ENCODE measurements at regions not wholly inside any gene's neighbourhood (a gene's known extent, or its start where the extent isn't known, plus 50 kb on each side); places are given as distances from the start of the nearest gene placed in this dataset.
"Not testable (repeated sequence)": the region's sequence is repeated elsewhere in the genome, so short reads cannot be mapped to it uniquely, and the experiment has no call there.

- DNase-seq (ENCODE audit: low spot score), result no peak
Observed at GRCh38 chr12:42030588-42030987, 114.1 kb downstream of the GXYLT1 start.

DNA sequence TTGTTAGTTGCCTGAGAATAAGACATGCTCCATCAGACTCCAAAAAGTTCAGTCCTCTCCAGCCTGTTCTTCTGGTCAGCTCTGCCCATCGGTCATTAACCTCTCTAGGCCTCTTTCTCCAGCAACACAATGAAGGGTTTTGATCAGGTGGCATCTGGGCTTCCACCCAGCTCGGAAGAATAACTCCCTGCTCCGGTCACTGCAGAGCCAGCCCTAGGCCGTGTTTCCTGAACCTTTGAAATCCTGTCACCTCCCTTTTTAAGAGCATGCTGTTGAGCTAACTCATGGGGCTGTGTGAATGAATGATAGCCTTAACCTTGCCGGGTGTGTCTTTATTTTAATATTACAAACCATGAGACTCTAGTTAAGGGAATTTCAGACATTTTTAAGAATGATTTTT is 117.1 kb downstream of the GXYLT1 start:
- no peak for DNase-seq (ENCODE audit: low spot score)

DNA sequence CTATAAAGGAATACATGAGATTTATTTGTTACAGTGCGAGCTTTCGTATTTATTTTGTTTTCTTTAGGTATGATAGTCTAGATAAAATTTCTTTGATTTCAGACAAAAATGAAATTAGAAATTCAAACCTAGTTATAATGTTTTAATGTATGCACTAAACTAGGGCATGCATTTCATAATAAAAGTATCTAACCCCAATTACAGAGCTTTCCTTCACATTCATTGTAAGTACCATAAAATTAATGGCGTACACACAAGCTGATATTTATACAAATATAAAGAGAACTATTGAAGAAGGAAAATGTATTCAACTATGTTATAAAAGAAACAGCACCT is 120.2 kb downstream of the GXYLT1 start:
- no peak for DNase-seq (ENCODE audit: low spot score)

- DNase-seq (ENCODE audit: low spot score), result peak; percentile 88
Observed at GRCh38 chr12:42023733-42024494, 120.8 kb downstream of the GXYLT1 start.

GRCh38 chr12:42021937-42022336 is 122.7 kb downstream of the GXYLT1 start:
- DNase-seq (ENCODE audit: low spot score), result not testable (repeated sequence)

DNA sequence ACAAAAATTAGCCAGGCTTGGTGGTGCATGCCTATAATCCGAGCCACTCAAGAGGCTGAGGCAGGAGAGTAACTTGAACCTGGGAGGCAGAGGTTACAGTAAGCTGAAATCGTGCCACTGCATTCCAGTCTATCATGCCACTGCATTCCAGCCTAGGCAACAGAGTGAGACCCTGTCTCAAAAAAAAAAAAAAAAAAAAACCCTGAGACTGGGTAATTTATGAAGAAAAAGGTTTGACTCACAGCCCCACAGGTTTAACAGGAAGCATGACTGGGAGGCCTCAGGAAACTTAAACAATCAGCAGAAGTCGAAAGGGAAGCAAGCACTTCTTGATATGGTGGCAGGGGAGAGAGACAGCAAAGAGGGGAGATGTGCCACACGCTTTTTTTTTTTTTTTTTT is 123.2 kb downstream of the GXYLT1 start:
- DNase-seq (ENCODE audit: low spot score), result no peak

DNA sequence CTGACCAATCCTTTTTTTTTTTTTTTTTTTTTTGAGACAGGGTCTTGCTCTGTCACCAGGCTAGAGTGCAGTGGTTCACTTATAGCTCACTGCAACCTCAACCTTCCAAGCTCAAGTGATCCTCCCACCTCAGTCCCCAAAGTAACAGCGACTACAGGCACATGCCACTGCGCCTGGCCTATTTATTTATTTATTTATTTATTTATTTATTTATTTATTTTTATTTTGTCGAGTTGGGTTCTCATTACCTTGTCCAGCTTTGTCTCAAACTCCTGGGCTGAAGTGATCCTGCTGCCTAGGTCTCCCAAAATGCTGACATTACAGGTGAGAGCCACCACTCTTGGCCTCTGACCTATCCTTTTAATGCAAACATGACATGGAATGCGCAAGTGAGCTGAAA is 124.4 kb downstream of the GXYLT1 start:
- DNase-seq (ENCODE audit: low spot score), result no peak

GRCh38 chr12:42019746-42020145 is 124.9 kb downstream of the GXYLT1 start:
- no peak for DNase-seq (ENCODE audit: low spot score)

DNA sequence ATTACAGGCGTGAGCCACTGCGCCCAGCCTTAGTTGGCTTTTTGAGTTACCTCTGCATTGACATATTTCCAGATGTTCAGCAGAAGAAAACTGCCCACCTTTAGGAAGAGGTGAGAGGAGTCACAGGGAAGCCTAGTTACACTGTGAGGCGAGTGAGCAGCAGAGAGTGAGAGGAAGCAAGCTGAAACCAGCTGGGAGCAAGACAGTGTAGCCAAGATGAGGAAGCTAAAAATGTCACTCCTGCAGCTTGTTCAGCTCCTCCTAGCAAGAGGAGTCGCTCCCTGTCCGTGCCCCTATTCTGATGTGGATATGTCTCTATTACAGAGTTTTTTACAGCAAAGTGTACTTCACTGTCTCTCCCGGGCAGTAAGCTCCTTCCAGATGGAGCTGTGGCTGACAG is 127.6 kb downstream of the GXYLT1 start:
- DNase-seq (ENCODE audit: low spot score), result no peak

DNA sequence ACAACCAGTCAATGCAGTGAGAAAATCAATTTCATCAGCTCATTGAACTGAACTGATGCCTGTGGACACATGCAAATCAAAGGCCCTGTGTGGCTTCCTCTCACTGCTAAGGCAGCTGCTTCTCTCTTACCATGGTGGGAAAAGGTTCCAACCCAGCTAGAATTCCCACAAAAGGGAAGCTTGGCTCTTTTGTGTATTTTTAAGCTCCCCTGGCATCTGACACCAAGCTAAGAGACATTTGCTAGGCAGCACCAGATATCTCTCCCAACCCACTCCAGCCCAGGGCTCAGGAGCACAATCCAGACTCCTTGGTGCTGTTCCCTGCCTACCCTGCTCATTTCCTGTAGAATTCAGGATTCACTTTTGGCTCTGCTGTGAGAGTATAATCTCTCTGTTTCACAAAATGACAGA is 129.6 kb downstream of the GXYLT1 start:
- no peak for DNase-seq (ENCODE audit: low spot score)

DNA sequence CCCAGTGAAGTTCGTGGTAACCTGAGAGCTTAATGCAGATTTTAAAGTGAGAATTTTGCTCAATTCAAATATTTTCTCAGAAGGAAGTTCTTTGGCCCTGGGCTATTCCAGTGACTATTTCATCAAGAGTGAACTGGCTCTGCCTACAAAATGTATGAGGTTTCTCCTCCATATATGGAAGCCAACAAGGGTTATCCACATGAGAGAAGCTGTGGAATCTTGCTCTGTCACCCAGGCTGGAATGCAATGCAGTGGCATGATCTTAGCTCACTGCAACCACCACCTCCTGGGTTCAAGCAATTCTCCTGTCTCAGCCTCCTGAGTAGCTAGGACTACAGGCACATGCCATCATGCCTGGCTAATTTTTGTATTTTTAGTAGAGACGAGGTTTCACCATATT is 132.2 kb downstream of the GXYLT1 start:
- not testable (repeated sequence) for DNase-seq (ENCODE audit: low spot score)

DNA sequence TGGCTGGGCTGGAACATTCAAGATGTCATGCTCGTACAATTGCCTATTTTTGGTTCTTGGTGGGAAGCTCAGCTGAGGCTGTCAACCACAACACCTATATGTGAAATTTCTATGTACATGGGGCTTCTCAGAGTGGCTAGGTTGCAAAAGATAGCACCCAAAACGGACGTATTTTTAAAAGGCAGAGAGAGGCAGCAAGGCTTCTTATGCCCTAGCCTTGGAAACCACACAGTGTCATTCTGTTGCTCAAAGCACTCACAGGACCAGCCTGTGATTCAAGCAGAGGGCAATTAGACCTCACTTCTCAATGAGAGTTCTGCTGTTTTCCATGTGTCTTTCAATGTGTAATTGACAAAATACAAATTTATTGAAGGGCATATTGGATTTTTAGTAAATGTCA is 134.0 kb downstream of the GXYLT1 start:
- DNase-seq (ENCODE audit: low spot score), result no peak

- no peak for DNase-seq (ENCODE audit: low spot score)
Observed at GRCh38 chr12:42010257-42010656, 134.4 kb downstream of the GXYLT1 start.

- no peak for DNase-seq (ENCODE audit: low spot score)
Observed at GRCh38 chr12:42008996-42009395, 135.7 kb downstream of the GXYLT1 start.

- no peak for DNase-seq (ENCODE audit: low spot score)
Observed at GRCh38 chr12:42003031-42003430, 141.6 kb downstream of the GXYLT1 start.

DNA sequence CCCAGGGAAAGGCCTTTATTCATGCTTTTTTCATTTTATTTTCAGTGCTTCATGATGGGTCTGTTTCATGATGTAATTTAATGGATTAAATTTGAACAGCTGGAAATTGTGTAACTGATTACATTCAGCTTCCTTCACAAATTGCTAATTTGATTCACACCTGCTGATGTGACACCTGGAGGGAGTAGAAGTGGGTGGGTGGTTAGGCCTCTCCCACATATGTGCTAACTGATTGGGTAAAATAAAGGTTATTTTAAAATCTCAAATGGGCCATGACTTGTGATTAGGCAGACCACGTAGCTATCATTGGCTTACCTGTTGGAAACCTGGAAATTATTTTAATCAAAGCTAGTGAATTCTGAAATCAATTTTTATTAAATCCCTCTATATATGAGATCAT is 142.1 kb downstream of the GXYLT1 start:
- DNase-seq (ENCODE audit: low spot score), result no peak

DNA sequence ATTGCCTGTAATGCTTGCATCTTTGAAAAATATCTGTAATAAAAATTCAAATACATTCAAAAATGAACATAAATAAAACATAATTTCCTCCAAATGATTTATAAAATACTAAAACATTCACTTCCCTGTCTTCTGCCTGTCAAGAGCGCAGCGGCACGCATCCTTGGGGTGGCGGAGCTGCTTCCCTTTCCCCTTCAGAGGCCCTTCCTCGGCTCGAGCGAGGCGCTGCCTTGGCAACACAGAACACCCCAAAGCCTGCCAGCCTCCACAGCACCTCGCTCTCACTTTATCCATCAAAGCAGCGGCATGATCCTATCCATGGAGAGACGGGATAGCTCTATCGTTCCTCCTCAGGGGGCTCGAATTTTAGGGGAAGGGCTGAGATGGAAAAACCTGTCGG is 146.2 kb downstream of the GXYLT1 start:
- DNase-seq (ENCODE audit: low spot score), result no peak

DNA sequence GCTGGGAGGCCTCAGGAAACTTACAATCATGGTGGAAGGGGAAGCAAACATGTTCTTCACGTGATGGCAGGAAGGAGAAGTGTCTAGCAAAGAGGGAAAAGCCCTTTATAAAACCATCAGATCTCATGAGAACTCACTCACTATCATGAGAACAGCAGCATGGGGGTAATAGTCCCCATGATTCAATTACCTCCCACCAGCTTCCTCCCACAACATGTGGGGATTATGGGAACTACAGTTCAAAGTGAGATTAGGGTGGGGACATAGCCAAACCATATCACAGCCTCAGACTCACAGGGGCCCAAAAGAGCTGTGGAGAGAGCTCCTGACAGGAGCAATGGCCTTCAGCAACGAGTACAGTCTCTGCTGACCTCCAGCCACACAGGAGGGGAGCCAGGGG is 151.4 kb downstream of the GXYLT1 start:
- no peak for DNase-seq (ENCODE audit: low spot score)

GRCh38 chr12:41992692-41993215 is 151.9 kb downstream of the GXYLT1 start:
- no peak for DNase-seq (ENCODE audit: low spot score)

- DNase-seq (ENCODE audit: low spot score), result no peak
Observed at GRCh38 chr12:41992022-41992421, 152.7 kb downstream of the GXYLT1 start.

GRCh38 chr12:41988715-41989114 is 156.0 kb downstream of the GXYLT1 start:
- no peak for DNase-seq (ENCODE audit: low spot score)

GRCh38 chr12:41986513-41986912 is 158.2 kb downstream of the GXYLT1 start:
- not testable (repeated sequence) for DNase-seq (ENCODE audit: low spot score)

DNA sequence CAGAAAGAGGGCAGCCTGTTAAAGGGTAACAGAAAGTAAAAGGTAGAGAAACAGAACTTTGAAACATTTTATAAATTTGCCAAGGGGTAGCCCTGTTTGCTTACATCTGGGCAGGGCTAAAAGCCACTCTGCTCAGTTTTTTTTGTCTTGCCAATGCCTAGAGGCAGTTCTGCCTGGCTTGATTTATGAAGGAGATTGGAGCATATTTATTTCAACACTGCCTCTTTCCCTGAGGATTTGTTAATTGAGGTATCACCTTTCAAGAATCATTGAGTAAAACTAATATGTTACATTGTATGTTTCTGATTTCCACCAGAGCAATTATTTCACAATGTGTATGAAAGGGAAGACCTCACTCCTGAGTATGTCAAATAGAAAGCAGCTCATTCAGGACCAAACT is 160.8 kb downstream of the GXYLT1 start:
- no peak for DNase-seq (ENCODE audit: low spot score)

DNA sequence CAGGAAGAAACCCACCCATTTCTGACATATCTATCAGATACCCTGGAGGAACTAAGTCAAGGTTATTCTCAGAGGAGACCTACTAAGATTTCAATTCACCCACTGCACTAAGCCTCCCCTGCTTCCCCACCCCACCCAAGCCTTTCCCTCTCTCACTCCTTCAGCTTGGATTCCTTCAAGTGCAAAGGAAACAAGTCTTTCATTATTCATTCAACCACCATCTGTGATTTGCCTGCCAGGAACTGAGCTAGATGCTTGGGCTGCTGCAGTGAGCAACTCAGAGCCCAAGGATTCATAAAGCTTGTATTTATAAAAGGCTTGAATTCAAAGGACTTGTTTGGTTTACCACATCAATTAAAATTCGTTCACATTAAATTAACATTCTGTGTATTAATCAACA is 161.3 kb downstream of the GXYLT1 start:
- no peak for DNase-seq (ENCODE audit: low spot score)

Measured in AG20443 (cell line).